ENCODE measurements at regions not wholly inside any gene's neighbourhood (a gene's known extent, or its start where the extent isn't known, plus 50 kb on each side); places are given as distances from the start of the nearest gene placed in this dataset.

GRCh38 chr4:36533944-36534343 lies 252.5 kb downstream of the DTHD1 start:
- no peak for DNase-seq (ENCODE audit: low read depth)
- TF ChIP-seq, protein P1, sequence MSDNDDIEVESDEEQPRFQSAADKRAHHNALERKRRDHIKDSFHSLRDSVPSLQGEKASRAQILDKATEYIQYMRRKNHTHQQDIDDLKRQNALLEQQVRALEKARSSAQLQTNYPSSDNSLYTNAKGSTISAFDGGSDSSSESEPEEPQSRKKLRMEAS (IDR thresholded peaks at IDR 0.05; ENCODE audit: low read depth, low read length) = no peak
- TF ChIP-seq POLR2A (IDR thresholded peaks at IDR 0.05; ENCODE audit: extremely low read depth, insufficient read length) (no peak), CTCF (IDR thresholded peaks at IDR 0.05; ENCODE audit: low read depth, low read length) (no peak), MYC (IDR thresholded peaks at IDR 0.05; ENCODE audit: low read depth, low read length) (no peak)
- H3K4me3 ChIP-seq (ENCODE audit: low read depth, low read length) = no peak overlapping the region

- TF ChIP-seq, protein P1 (IDR thresholded peaks at IDR 0.05; ENCODE audit: low read depth, low read length) = no peak
- DNase-seq (ENCODE audit: low read depth) = no peak
- no peak overlapping the region for H3K4me3 ChIP-seq (ENCODE audit: low read depth, low read length)
Measured at GRCh38 chr4:36547383-36547782, 266.0 kb downstream of the DTHD1 start.

DNA sequence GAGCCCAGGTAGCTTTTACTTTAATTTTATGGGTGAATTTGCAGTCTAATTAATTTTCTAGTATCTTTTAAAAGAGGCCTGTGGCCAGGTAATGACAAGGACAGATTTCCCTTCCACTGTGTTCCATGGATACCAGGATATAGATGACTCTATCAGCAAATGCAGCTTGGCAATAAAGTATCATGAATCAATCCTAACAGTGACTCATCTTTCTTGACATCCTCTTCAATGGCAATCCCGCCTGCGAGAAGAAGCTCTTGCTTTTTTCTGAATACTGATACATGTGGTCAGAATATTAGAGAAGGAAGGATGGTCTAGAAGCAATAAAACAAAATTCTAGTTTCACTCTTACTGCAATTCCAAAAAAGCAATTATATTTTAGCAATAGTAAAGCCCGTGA lies 267.8 kb downstream of the DTHD1 start:
- no peak for DNase-seq (ENCODE audit: low read depth)
- TF ChIP-seq, protein P1 (IDR thresholded peaks at IDR 0.05; ENCODE audit: low read depth, low read length) = no peak
- no peak for TF ChIP-seq POLR2A (IDR thresholded peaks at IDR 0.05; ENCODE audit: extremely low read depth, insufficient read length)
- TF ChIP-seq CTCF (IDR thresholded peaks at IDR 0.05; ENCODE audit: low read depth, low read length) = no peak
- no peak for TF ChIP-seq MYC (IDR thresholded peaks at IDR 0.05; ENCODE audit: low read depth, low read length)
- H3K4me3 ChIP-seq (ENCODE audit: low read depth, low read length) = no peak overlapping the region

DNA sequence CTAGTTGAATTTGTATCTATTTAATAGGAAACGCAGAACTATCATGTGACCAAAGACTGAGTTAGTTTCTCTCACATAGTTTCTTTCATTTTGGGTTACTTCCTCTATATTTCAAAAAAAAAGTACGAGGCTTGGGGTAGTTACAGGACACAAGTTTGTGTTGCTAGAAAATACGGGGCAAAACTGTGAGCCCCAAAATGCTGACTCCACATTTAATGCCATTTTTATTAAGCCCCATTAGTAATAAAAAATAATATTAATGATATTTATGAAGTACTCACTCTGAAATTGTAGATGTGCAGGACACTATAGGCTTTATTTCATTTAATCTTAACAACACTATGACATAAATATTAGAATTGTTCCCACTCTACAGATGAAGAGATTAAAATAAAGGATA lies 268.6 kb downstream of the DTHD1 start:
- H3K4me3 ChIP-seq (ENCODE audit: low read depth, low read length) = no peak overlapping the region
- DNase-seq (ENCODE audit: low read depth) = no peak
- TF ChIP-seq MYC (IDR thresholded peaks at IDR 0.05; ENCODE audit: low read depth, low read length) (no peak), CTCF (IDR thresholded peaks at IDR 0.05; ENCODE audit: low read depth, low read length) (no peak), POLR2A (IDR thresholded peaks at IDR 0.05; ENCODE audit: extremely low read depth, insufficient read length) (no peak)
- TF ChIP-seq, protein P1 (IDR thresholded peaks at IDR 0.05; ENCODE audit: low read depth, low read length) = no peak

DNA sequence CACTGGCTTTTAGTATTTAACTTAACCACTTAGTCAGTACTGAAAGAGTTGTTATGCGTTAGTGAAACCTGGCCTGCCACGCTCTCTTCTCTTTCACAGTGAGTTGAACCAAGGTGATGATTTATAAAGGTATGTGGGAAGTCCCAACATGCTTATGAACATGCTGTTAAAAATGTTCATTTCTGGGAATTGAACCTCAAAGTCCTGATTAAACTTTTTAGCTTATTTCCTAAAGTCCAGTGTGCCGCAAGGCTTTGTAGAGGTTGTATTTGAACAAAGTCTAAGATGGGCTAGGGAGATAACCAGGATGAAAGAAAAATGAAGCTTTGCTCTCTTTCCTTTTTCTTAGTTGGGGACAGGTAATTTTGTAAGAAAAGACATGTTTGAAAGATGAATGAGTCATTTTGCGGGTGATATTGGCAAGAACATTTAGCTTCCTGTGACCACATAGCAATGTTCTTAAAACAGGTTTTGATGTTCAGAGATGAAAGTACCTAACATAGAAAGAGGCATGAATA lies 270.3 kb downstream of the DTHD1 start:
- H3K4me3 ChIP-seq (ENCODE audit: low read depth, low read length) = no peak overlapping the region
- no peak for DNase-seq (ENCODE audit: low read depth)
- TF ChIP-seq CTCF (IDR thresholded peaks at IDR 0.05; ENCODE audit: low read depth, low read length) = no peak
- no peak for TF ChIP-seq MYC (IDR thresholded peaks at IDR 0.05; ENCODE audit: low read depth, low read length)
- TF ChIP-seq, protein P1 (IDR thresholded peaks at IDR 0.05; ENCODE audit: low read depth, low read length) = no peak
- no peak for TF ChIP-seq POLR2A (IDR thresholded peaks at IDR 0.05; ENCODE audit: extremely low read depth, insufficient read length)

DNA sequence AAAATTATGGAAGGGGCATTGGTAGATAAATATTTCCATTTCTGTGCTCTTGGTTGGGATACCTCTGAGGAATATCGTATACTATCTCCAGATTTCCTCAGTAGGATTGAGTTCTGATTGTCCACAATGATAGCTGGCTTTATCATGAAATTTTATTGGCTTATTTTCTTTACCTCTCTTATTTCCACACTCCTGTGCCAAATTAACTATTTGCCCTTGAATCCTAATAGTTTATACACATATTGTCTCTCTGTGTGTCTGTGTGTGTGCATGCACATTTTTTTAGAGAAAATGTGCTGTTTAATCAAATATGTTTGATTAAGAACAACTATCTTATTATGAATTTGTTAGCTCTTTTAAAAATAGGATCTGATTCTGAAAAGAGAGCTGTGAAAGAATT lies 271.6 kb downstream of the DTHD1 start:
- TF ChIP-seq, protein P1 (IDR thresholded peaks at IDR 0.05; ENCODE audit: low read depth, low read length) = no peak
- TF ChIP-seq CTCF (IDR thresholded peaks at IDR 0.05; ENCODE audit: low read depth, low read length) (no peak), MYC (IDR thresholded peaks at IDR 0.05; ENCODE audit: low read depth, low read length) (no peak), POLR2A (IDR thresholded peaks at IDR 0.05; ENCODE audit: extremely low read depth, insufficient read length) (no peak)

More for the DNA sequence above, 271.6 kb downstream of the DTHD1 start:
- H3K4me3 ChIP-seq (ENCODE audit: low read depth, low read length) = no peak overlapping the region
- no peak for DNase-seq (ENCODE audit: low read depth)

Measured in NB4 (cell line).